GM12865 (cell line): ENCODE measurements at regions not wholly inside any gene's neighbourhood (a gene's known extent, or its start where the extent isn't known, plus 50 kb on each side); places are given as distances from the start of the nearest gene placed in this dataset.
"Not testable (repeated sequence)": the region's sequence is repeated elsewhere in the genome, so short reads cannot be mapped to it uniquely, and the experiment has no call there.

Experiments
- DNase-seq: peaks from one replicate; pipeline ENCODE4 v3.0.0; 2010; ENCODE audit warnings: low read depth
- H3K4me3 ChIP-seq: 2 replicates; pipeline ENCODE4 v1.5.1; 2011; ENCODE audit warnings: mild to moderate bottlenecking, low read depth, low read length, control low read depth
- TF ChIP-seq, protein P1 (sequence below): IDR thresholded peaks from 2 replicates; pipeline ENCODE4 v1.5.1; 2011; ENCODE audit warnings: low read length, control low read depth, low read depth, inconsistent platforms; ENCODE audit not compliant: insufficient read depth; ENCODE audit errors: missing control alignments

GRCh38 chr7:17094963-17095574, 203.4 kb upstream of the AHR start:
- H3K4me3 ChIP-seq, result no peak overlapping the region
- TF ChIP-seq, protein P1, sequence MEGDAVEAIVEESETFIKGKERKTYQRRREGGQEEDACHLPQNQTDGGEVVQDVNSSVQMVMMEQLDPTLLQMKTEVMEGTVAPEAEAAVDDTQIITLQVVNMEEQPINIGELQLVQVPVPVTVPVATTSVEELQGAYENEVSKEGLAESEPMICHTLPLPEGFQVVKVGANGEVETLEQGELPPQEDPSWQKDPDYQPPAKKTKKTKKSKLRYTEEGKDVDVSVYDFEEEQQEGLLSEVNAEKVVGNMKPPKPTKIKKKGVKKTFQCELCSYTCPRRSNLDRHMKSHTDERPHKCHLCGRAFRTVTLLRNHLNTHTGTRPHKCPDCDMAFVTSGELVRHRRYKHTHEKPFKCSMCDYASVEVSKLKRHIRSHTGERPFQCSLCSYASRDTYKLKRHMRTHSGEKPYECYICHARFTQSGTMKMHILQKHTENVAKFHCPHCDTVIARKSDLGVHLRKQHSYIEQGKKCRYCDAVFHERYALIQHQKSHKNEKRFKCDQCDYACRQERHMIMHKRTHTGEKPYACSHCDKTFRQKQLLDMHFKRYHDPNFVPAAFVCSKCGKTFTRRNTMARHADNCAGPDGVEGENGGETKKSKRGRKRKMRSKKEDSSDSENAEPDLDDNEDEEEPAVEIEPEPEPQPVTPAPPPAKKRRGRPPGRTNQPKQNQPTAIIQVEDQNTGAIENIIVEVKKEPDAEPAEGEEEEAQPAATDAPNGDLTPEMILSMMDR, result no peak
- DNase-seq, result no peak

DNA sequence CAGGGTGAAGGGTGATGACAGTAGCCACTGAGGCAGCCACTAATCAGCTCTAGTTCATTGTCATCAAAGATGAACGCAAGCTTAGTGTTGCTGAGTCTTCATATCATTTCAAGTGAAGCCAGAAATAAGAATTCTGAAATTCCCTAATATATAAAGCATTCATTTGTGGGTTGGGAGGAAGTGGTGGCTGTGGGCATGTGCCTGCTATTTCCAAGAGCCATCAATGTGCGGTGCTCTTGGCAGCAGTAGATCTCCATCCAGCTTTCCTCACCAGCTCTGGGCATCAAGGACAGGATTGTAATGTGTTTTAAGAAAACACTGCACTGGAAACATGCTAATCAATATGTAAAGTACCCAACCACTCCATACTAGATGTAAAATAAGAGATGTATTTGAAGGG, 202.5 kb upstream of the AHR start:
- TF ChIP-seq, protein P1, result no peak

GRCh38 chr7:17097668-17098297, 200.7 kb upstream of the AHR start:
- TF ChIP-seq, protein P1, result no peak
- H3K4me3 ChIP-seq, result no peak overlapping the region
- DNase-seq, result no peak

More for the DNA sequence above, 202.5 kb upstream of the AHR start:
- no peak for DNase-seq
- no peak overlapping the region for H3K4me3 ChIP-seq

DNA sequence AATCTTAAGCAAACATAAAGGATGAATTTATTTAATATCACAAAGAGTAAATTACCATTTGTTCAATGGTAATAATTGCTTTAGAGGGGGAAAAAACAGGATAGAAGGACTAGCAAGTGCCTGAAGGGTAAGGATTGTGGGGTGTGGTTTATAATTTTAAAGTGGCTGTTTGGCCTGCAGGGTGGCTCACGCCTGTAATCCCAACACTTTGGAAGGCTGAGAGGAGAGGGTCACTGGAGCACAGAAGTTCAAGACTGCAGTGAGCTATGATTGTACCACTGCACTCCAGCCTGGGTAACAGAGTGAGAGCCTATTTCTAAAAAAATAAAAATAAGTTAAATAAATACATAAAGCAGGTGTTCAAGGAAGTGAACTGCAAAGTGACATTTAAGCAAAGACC, 199.9 kb upstream of the AHR start:
- no peak overlapping the region for H3K4me3 ChIP-seq
- DNase-seq, result no peak
- TF ChIP-seq, protein P1, result no peak

DNA sequence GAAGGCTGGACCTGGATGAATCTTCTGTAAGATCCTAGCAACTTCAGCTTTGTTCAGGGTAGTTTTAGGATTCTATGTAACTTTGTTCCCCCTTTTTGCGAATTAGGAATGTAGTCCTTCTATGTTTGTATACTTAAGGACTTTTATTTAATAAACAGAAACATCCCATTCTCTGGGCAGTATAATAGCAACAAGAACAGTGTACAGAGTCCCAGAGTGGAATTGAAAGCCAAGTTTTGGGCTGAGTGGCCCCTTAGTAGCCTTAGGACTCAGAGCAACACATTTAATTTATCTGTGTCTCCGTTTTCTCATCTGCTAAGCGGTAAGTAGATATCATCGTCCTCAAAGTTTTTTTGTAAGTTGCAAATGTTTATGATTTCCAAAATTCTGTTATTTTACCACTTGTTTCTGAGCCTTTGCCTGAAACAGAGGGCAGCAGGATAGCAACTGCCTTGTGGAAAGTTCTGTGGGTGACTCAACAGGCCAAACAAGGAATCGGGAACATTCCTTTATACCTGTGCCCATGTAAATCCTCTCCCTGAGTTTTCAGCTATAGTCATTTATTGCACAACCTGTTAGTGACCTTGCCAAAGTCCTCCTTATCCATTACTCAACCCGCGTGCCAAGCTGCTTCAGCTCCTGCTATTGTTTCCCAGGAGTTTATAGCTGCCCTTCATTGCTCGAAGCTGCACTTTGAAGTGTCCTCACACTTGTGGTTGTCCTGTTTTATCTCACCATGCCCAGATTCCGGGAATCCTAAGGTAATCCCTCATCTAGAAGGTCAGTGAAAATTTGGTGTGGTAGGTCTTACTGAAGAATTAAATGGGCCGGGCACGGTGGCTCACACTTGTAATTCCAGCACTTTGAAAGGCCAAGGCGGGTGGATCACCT, 199.1 kb upstream of the AHR start:
- TF ChIP-seq, protein P1, result no peak
- DNase-seq, result no peak

GRCh38 chr7:17099974-17100509, 198.4 kb upstream of the AHR start:
- H3K4me3 ChIP-seq, DNase-seq: not testable (repeated sequence)

More for the DNA sequence above, 199.1 kb upstream of the AHR start:
- H3K4me3 ChIP-seq, result no peak overlapping the region

- no peak overlapping the region for H3K4me3 ChIP-seq
- TF ChIP-seq, protein P1, result no peak
- DNase-seq, result no peak
These were observed 197.2 kb upstream of the AHR start for GRCh38 chr7:17101207-17101696.
